ENCODE measurements at regions not wholly inside any gene's neighbourhood (a gene's known extent, or its start where the extent isn't known, plus 50 kb on each side); places are given as distances from the start of the nearest gene placed in this dataset.

DNA sequence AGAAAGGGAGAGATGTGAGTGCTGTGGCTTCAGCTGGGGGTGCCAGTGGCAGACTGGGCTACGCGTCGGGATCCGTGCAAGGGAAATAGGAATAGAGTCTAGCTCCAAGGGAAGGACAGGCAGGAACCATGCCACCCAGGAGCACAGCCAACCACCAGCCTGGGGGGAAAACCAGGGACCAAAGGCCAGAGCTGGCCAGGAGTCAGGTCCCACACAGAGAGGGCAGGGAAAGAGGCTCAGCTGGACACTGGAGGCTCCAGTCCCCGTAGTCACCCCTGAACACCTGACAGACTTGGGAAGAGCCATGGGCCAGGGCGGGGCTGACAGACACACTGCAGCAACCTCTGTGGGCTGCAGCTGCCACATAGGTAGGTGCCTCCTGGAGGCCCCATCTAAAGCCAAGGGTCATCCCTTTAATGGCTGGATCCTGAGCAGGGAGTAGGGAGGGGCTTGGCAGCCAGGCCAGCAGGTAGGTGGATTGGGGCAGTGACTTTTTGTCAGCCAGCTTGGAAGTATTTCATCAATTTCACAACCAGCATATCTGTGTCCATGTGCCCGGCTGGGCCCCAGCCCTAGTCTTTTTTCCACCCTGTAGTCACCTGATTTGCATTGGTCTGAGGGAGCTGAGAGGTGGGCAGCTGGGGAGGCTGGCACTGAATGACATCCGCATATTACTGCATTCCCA, 163.2 kb downstream of the SH2D4B start (continued):
- no peak for TF ChIP-seq FOXC1 (CRISPR knock-in tag; IDR thresholded peaks at IDR 0.05; ENCODE audit: borderline replicate concordance)
- TF ChIP-seq KDM6A (CRISPR knock-in tag; IDR thresholded peaks at IDR 0.05; ENCODE audit: low read depth) = no peak
- no peak for TF ChIP-seq ATRX (CRISPR knock-in tag; IDR thresholded peaks at IDR 0.05; ENCODE audit: borderline replicate concordance)
- TF ChIP-seq PRPF4 (IDR thresholded peaks at IDR 0.05; ENCODE audit: low read depth, low read length, poor library complexity, severe bottlenecking) = no peak
- no peak for TF ChIP-seq ZNF343 (CRISPR knock-in tag; IDR thresholded peaks at IDR 0.05)
- TF ChIP-seq ZFP62 (CRISPR knock-in tag; IDR thresholded peaks at IDR 0.05) = no peak
- no peak for TF ChIP-seq DRAP1 (CRISPR knock-in tag; IDR thresholded peaks at IDR 0.05)

GRCh38 chr10:80701706-80702105, 164.0 kb downstream of the SH2D4B start:
- intact Hi-C loops (cut with micrococcal nuclease; ENCODE audit: unreplicated experiment) = no loop called here
- Histone ChIP-seq H4K20me1 (ENCODE audit: insufficient read depth, low read length) (no peaks in the 10 kb centered on the region), H3K4me2 (ENCODE audit: low read depth, low read length) (no peak overlapping the region), H3K4me3 (replicated peaks in 1 of 3; ENCODE audit: insufficient read depth in 1 of 3, low read depth in 2 of 3, low read length in 3 of 3) (no peak overlapping the region), H3K27ac (ENCODE audit: extremely low read length, insufficient read depth, low read length) (no peak overlapping the region), H3K4me1 (ENCODE audit: insufficient read depth, low read length) (no peaks in the 10 kb centered on the region), H3K9ac (ENCODE audit: insufficient read depth, low read depth, low read length) (no peak overlapping the region), H3K36me3 (replicated peaks in 1 of 2; ENCODE audit: control insufficient read depth in 1 of 2, insufficient read depth in 2 of 2, low read length in 2 of 2) (no peaks in the 10 kb centered on the region), H2AFZ (ENCODE audit: low read length) (no peak overlapping the region), H3K79me2 (ENCODE audit: insufficient read depth, low read length) (no peaks in the 10 kb centered on the region), H3K9me3 (ENCODE audit: low read length) (no peaks in the 10 kb centered on the region), H3K27me3 (ENCODE audit: control insufficient read depth in 1 of 2, insufficient read depth in 2 of 2, low read length in 2 of 2) (no peaks in the 10 kb centered on the region; a peak in 1 of 5 replicates)
- DNase-seq (ENCODE audit: low spot score) (no peak), FAIRE-seq (no peak), ATAC-seq (no peak)
- ChIA-PET POLR2A (no interaction called here), CTCF (ENCODE audit: low intra/inter-chr PET ratio, low total read pairs) (no interaction called here)
- no TSS peak for BruUV-seq (replicated peaks)
- 6% methylated on average over 2 of the region's 2 CpGs for WGBS (ENCODE audit: low lambda C conversion rate)
- no peak for TF ChIP-seq ZNF251 (CRISPR knock-in tag; IDR thresholded peaks at IDR 0.05)
- no peak for TF ChIP-seq EEA1 (CRISPR knock-in tag; IDR thresholded peaks at IDR 0.05; ENCODE audit: borderline replicate concordance)
- no peak for TF ChIP-seq ZBTB1 (CRISPR knock-in tag; IDR thresholded peaks at IDR 0.05; ENCODE audit: borderline replicate concordance)
- no peak for TF ChIP-seq ZNF33A (CRISPR knock-in tag; IDR thresholded peaks at IDR 0.05; ENCODE audit: borderline replicate concordance)
- no peak for TF ChIP-seq NFIB (CRISPR knock-in tag; IDR thresholded peaks at IDR 0.05; ENCODE audit: borderline replicate concordance)
- TF ChIP-seq ZKSCAN8 (CRISPR knock-in tag; IDR thresholded peaks at IDR 0.05; ENCODE audit: borderline replicate concordance) = no peak
- TF ChIP-seq ZNF282 (IDR thresholded peaks at IDR 0.05; ENCODE audit: partially characterized antibody) = no peak
- in situ Hi-C loops (cut with HindIII; ENCODE audit: extremely low pct_ligation_motif_present, low pct_unique_long_range_greater_than_20kb) = loop anchor here (5.0 kb wide), 1 partner anchor 221 kb away; no protein-coding TSS in a partner anchor

Data from HepG2 (cell line).